Caco-2 (cell line): ENCODE measurements at regions not wholly inside any gene's neighbourhood (a gene's known extent, or its start where the extent isn't known, plus 50 kb on each side); places are given as distances from the start of the nearest gene placed in this dataset.

Experiments used
- BruUV-seq: library from RNA; stranded (reverse); fragments of 400-500 nt; replicated peaks from 2 replicates; lab custom pipeline; 2021; lab: Mats Ljungman, UMichigan
- CTCF ChIA-PET: fragments of 300-600 bp; sonication (Branson Sonifier 250); formaldehyde crosslinking; loops from one replicate; lab custom pipeline; 2022; ENCODE audit warnings: antibody characterized with exemption; lab: Charles Lee
- POLR2A ChIA-PET: fragments of 300-600 bp; sonication (Branson Sonifier 250); formaldehyde crosslinking; loops from one replicate; lab custom pipeline; 2022; ENCODE audit warnings: antibody characterized with exemption; lab: Charles Lee
- DNase-seq, 2 experiments: peaks; one replicate each; pipeline versions ENCODE4 v3.0.0 to v3.0.0-alpha.2; 2020 to 2022
- H3K27me3 ChIP-seq: replicated peaks from 2 replicates; pipeline ENCODE4 v1.6.0; 2011; ENCODE audit warnings: low read length; ENCODE audit not compliant: control insufficient read depth, insufficient read depth
- H3K36me3 ChIP-seq: 2 replicates; pipeline ENCODE4 v1.5.1; 2011; ENCODE audit warnings: low read length; ENCODE audit not compliant: control insufficient read depth, insufficient read depth
- H3K4me1 ChIP-seq: fragments of 250-450 bp; sonication (Bioruptor Pico); 2 replicates; pipeline ENCODE4 v1.5.1; 2020; ENCODE audit warnings: mild to moderate bottlenecking
- H3K4me3 ChIP-seq: 2 replicates; pipeline ENCODE4 v1.5.1; 2011; ENCODE audit warnings: low read depth, mild to moderate bottlenecking, control low read depth, low read length
- H3K9me3 ChIP-seq: fragments of 250-450 bp; sonication (Bioruptor Pico); 2 replicates; pipeline ENCODE4 v1.5.1; 2020; ENCODE audit warnings: mild to moderate bottlenecking, moderate library complexity
- H3K27ac Mint-ChIP-seq: one replicate; pipeline ENCODE4 v1.8.0; 2022; ENCODE audit warnings: mixed read lengths; ENCODE audit not compliant: unreplicated experiment
- H3K27me3 Mint-ChIP-seq: one replicate; pipeline ENCODE4 v1.8.0; 2022; ENCODE audit warnings: mixed read lengths; ENCODE audit not compliant: insufficient read depth, unreplicated experiment
- H3K36me3 Mint-ChIP-seq: one replicate; pipeline ENCODE4 v1.8.0; 2022; ENCODE audit warnings: mild to moderate bottlenecking, mixed read lengths; ENCODE audit not compliant: insufficient read depth, unreplicated experiment
- H3K4me1 Mint-ChIP-seq: one replicate; pipeline ENCODE4 v1.8.0; 2022; ENCODE audit warnings: low read depth, mixed read lengths; ENCODE audit not compliant: unreplicated experiment
- H3K4me3 Mint-ChIP-seq: one replicate; pipeline ENCODE4 v1.8.0; 2022; ENCODE audit warnings: mild to moderate bottlenecking, moderate library complexity, mixed read lengths; ENCODE audit not compliant: unreplicated experiment
- H3K9me3 Mint-ChIP-seq: one replicate; pipeline ENCODE4 v1.8.0; 2022; ENCODE audit warnings: mixed read lengths; ENCODE audit not compliant: unreplicated experiment
- intact Hi-C: fragments of 100-400 bp; cut with micrococcal nuclease; formaldehyde crosslinking; loops from one replicate; pipeline ENCODE4 v1.10.0; 2022; ENCODE audit not compliant: unreplicated experiment
- TF ChIP-seq, protein P1 (sequence below), 2 experiments: fragments of 200-600 bp in 1 of 2; IDR thresholded peaks; 1 replicate in 1 of 2; 2 replicates in 1 of 2; pipeline versions ENCODE4 v1.5.1 to v1.8.0; 2011 to 2022; ENCODE audit warnings: antibody characterized with exemption in 1 of 2, control low read depth in 1 of 2, inconsistent platforms in 1 of 2, low read depth in 1 of 2, low read length in 1 of 2, mild to moderate bottlenecking in 1 of 2, moderate library complexity in 1 of 2; ENCODE audit not compliant: insufficient read depth in 1 of 2, severe bottlenecking in 1 of 2, unreplicated experiment in 1 of 2

DNA sequence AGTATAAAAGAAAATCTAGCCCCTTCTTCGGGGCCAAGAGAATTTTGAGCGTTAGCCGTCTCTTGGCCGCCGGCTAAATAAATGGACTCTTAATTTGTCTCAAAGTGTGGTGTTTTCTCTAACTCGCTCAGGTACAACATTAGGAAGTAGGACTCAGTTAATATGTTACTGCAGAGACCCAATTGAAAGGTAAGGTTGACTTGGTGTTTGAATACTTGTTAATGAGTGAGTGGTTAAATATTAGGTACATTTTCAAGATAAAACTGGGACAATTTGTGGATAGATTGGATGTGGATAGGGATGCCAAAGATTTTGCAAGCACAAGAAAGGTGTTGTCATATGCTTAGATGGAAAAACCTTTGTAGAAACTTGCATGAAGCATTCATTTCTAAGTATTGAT is 1177.3 kb upstream of the CDH18 start:
- no peaks in the 10 kb centered on the region for H3K9me3 Mint-ChIP-seq
- Histone ChIP-seq H3K9me3 (no peaks in the 10 kb centered on the region; the same call in 1 of the 2 replicates), H3K4me3 (no peak overlapping the region), H3K27me3 (no peaks in the 10 kb centered on the region), H3K36me3 (no peaks in the 10 kb centered on the region), H3K4me1 (no peaks in the 10 kb centered on the region)
- BruUV-seq, result no TSS peak
- no peaks in the 10 kb centered on the region for H3K4me1 Mint-ChIP-seq
- POLR2A ChIA-PET, result no interaction called here
- no peak overlapping the region for H3K27ac Mint-ChIP-seq
- no peak for DNase-seq
- no peaks in the 10 kb centered on the region for H3K36me3 Mint-ChIP-seq
- intact Hi-C loops, result no loop called here
- CTCF ChIA-PET, result no interaction called here
- TF ChIP-seq, protein P1, sequence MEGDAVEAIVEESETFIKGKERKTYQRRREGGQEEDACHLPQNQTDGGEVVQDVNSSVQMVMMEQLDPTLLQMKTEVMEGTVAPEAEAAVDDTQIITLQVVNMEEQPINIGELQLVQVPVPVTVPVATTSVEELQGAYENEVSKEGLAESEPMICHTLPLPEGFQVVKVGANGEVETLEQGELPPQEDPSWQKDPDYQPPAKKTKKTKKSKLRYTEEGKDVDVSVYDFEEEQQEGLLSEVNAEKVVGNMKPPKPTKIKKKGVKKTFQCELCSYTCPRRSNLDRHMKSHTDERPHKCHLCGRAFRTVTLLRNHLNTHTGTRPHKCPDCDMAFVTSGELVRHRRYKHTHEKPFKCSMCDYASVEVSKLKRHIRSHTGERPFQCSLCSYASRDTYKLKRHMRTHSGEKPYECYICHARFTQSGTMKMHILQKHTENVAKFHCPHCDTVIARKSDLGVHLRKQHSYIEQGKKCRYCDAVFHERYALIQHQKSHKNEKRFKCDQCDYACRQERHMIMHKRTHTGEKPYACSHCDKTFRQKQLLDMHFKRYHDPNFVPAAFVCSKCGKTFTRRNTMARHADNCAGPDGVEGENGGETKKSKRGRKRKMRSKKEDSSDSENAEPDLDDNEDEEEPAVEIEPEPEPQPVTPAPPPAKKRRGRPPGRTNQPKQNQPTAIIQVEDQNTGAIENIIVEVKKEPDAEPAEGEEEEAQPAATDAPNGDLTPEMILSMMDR (IDR thresholded peaks at IDR 0.05; ENCODE audit: insufficient read depth in 1 of 2, low read depth in 1 of 2, low read length in 1 of 2, severe bottlenecking in 1 of 2, unreplicated experiment in 1 of 2), result no peak
- H3K4me3 Mint-ChIP-seq, result no peak overlapping the region
- no peaks in the 10 kb centered on the region for H3K27me3 Mint-ChIP-seq

DNA sequence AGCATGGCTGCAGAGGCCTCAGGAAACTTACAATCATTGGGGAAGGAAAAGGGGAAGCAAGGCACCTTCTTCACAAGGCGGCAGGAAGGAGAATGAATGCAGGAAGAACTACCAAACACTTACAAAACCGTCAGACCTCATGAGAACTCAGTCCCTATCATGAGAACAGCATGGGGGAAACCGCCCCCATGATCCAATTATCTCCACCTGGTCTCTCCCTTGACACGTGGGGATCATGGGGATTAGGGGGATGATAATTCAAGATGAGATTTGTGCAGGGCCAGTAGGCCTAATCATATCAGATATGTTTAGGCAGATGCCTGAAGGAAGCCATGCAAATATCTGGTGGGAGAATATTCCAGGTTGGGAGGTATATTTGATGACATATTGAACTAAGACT is 1176.4 kb upstream of the CDH18 start:
- Mint-ChIP-seq H3K27ac (no peak overlapping the region), H3K4me3 (no peak overlapping the region), H3K4me1 (no peaks in the 10 kb centered on the region), H3K27me3 (no peaks in the 10 kb centered on the region), H3K9me3 (no peaks in the 10 kb centered on the region), H3K36me3 (no peaks in the 10 kb centered on the region)
- BruUV-seq, result no TSS peak
- CTCF ChIA-PET, result no interaction called here
- Histone ChIP-seq H3K4me3 (no peak overlapping the region), H3K36me3 (no peaks in the 10 kb centered on the region), H3K27me3 (no peaks in the 10 kb centered on the region), H3K9me3 (no peaks in the 10 kb centered on the region; the same call in 1 of the 2 replicates), H3K4me1 (no peaks in the 10 kb centered on the region)
- POLR2A ChIA-PET, result no interaction called here
- TF ChIP-seq, protein P1 (IDR thresholded peaks at IDR 0.05; ENCODE audit: insufficient read depth in 1 of 2, low read depth in 1 of 2, low read length in 1 of 2, severe bottlenecking in 1 of 2, unreplicated experiment in 1 of 2), result no peak
- intact Hi-C loops, result no loop called here
- no peak for DNase-seq

DNA sequence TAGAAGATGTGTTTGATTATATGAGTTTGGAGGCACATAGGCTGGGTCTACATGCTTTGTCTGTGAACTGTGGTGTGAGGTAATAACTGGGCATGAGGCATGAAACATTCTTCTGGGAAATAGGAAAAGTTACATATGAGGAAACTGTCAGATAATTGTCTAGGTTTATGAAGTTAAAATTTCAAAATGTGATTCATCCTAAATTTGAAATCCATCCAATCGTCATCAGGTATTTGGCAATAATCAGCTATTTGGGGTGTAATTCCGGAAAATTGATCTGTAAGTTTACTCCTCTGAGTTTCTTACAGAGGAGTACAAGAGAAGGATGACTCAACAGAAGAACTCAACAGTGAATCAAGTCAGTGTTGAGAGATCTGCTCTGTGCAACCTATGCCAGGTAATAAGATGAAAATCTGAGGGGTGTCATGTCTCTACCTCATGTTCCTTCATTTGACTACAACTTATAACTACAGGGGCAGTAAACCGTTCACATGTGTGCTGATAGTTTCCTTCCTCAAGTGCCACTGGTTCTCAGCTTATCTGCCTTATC is 1171.6 kb upstream of the CDH18 start:
- ChIA-PET CTCF (no interaction called here), POLR2A (no interaction called here)
- Mint-ChIP-seq H3K27me3 (no peaks in the 10 kb centered on the region), H3K4me3 (no peak overlapping the region), H3K36me3 (no peaks in the 10 kb centered on the region), H3K9me3 (no peaks in the 10 kb centered on the region), H3K27ac (no peak overlapping the region), H3K4me1 (no peaks in the 10 kb centered on the region)
- no peaks in the 10 kb centered on the region for H3K4me1 ChIP-seq
- no TSS peak for BruUV-seq
- DNase-seq, result no peak
- H3K27me3 ChIP-seq, result no peaks in the 10 kb centered on the region
- intact Hi-C loops, result no loop called here
- H3K9me3 ChIP-seq, result no peaks in the 10 kb centered on the region
- no peaks in the 10 kb centered on the region for H3K36me3 ChIP-seq
- no peak overlapping the region for H3K4me3 ChIP-seq
- TF ChIP-seq, protein P1 (IDR thresholded peaks at IDR 0.05; ENCODE audit: insufficient read depth in 1 of 2, low read depth in 1 of 2, low read length in 1 of 2, severe bottlenecking in 1 of 2, unreplicated experiment in 1 of 2), result no peak
